NT2/D1 (cell line): ENCODE measurements at regions not wholly inside any gene's neighbourhood (a gene's known extent, or its start where the extent isn't known, plus 50 kb on each side); places are given as distances from the start of the nearest gene placed in this dataset.

ENCODE experiments used
- YY1 ChIP-seq: IDR thresholded peaks from 2 replicates; pipeline ENCODE4 v1.6.1; 2011; ENCODE audit not compliant: insufficient read length, insufficient read depth
- ZNF274 ChIP-seq: IDR thresholded peaks from 2 replicates; pipeline ENCODE4 v1.6.1; 2011; ENCODE audit warnings: mild to moderate bottlenecking, low read depth, low read length

DNA sequence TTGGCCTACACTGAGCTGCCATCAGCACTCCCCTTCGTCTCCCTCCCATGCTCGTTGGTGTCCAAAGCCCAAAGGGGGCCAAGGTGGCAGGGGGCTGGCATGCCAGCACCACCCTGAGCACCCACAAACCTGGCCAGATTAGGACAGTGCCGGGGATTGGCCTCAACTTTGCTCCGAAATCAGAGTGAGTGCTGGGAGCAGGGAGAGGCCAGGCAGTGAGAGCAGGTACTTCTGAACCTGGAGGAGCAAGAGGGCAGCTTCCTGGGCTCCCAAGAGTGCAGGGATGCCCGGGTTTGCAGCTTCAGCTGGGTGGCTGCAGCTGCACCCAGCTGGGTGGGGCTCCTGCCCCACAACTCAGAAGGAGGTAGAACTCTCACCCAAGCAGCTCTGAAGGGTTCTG lies 563.0 kb downstream of the SI start:
- TF ChIP-seq ZNF274 (no peak), YY1 (no peak)
